GM18517 (cell line): ENCODE measurements at regions not wholly inside any gene's neighbourhood (a gene's known extent, or its start where the extent isn't known, plus 50 kb on each side); places are given as distances from the start of the nearest gene placed in this dataset.

Experiments
- ATAC-seq: cut with Tn5 transposase; IDR thresholded peaks from one replicate; pipeline ENCODE4 v1.9.1; 2021; ENCODE audit warnings: mild to moderate bottlenecking, moderate library complexity; ENCODE audit not compliant: unreplicated experiment

DNA sequence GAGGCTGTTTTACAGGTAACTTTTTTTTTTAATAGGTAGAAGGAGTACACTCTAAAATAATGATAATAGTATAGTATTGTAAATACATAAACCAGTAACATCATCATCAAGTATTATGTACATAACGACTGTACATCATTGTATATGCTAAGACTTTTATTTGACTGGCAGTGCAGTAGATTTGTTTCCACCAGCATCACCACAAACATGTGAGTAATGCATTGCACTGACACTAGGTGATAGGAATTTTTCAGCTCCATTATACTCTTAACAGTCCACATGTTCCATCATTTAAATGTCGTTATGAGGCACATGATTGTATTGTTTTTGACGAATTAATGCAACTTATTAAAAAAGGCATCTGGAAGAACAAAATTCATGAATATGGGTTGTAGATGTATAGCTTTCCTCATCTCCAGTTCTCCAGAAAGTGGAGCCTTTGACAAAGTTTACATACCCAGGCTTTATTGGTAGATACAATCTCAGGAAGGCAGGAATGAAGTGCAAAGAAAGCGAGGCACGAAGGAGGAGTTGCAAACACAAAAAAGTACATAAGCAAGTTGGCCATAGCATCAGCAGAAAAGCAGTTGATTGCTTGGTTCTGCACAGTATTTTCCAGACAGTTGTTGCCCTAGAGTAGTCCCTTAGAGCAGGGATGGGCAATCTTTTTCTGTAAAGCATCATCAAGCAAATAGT lies 336.9 kb upstream of the NR3C2 start:
- no peak for ATAC-seq

DNA sequence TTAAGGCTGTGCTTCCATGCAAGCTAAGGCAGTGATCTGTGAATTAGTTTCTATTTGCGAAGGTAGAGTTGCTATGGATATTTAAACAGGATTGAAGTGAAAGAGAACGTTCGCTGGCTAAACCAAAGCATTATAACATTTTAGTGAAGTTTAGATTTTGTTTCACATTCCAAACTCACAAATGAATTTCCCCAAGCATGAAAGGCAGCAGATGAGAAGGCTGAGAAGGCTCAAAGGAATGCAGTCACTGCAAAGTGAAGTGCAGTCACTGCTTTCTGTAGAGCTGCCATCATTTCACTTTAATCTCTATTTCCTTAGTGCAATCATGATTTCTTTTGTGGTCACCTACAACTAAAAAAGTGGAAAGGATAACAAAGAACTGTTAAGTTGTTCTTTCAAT lies 334.7 kb upstream of the NR3C2 start:
- ATAC-seq: no peak

DNA sequence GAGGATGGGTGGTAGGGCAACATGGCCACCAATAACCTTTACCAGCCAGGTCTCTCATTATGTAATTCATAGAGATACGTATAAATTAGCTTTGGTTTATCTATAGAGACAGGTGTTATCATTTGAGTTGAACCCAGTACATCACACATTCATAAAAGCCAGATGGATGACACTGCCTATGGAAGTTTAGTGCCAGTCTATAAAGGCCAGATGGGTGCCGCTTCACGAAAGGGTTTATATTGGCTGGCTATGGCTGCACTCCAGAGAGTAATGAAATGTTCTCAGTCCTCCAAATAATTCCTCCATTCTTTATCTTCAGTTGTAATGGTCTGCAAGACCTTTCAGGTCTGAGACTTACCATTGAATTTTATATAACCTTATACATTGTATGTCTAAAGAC lies 331.9 kb upstream of the NR3C2 start:
- ATAC-seq: no peak

DNA sequence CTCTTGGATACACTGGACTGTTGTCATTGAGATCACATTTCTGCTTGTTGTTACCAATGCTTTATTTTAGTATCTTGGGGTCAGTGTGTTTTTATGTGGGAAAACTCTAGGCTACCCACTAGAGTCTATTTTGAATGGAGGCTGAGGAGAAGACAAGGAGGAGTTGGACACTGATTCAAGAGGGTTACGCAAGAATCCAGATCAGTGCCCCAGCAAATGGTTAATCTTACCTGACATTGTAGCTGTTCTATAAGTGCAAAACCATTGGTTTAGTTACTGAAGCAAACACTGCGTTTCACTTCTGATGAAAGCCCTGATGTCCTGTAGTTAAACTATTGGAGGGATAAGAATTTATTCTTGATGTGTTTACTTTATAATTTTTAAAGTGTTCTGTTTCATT lies 331.1 kb upstream of the NR3C2 start:
- ATAC-seq: no peak

DNA sequence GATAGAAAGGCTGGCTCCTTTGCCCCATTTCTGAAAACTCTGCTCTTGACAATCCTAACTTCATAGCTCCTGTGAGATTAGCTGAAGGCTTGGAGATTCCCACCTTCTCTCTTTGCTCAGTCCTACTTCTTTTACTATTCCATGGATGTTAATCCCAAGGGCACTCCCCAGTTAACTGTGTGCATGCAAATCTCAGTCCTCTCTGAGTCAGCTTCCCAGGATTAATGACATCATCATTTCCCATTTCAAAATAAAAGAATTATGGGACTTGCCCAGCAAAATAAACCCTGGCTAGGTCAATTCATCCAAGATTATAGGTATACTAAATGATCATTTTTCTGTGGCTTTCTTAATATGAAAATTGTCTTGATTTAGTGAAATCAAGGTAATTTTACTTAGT lies 328.6 kb upstream of the NR3C2 start:
- ATAC-seq: no peak

DNA sequence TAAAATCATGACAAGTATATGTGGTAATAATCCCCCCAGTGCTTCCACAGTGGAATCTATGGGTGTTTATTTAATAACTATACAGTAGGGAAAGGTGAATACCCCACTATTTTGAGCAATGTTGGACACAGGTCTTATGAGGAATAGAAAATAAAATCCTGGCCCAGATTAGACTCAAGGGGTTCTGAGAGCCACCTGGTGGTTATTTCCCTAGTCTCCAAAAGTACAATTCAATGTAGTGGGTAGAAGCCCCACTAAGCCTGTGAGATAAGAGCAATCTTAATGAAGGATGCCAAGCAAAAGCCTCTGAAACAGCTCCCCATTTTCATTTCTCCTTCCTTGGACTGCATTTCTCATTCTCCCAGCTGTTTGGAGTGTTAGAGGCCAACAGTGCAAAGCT lies 328.2 kb upstream of the NR3C2 start:
- ATAC-seq: no peak

DNA sequence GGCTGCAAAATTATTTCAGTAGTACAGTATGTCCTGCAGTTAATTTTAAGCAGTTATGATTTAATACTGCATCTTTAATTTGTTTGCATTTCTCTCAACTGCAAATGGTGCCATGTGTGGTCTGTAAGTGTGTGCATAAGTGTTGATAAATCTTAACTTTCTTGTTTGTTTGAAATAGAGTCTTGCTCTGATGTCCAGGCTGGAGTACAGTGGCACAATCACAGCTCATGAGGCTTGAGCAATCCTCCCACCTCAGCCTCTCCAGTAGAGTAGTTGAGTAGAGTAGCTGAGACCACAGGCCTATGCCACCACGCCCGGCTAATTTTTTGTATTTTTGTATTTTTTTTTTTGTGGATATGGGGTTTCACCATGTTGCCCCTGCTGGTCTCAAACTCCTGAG lies 322.5 kb upstream of the NR3C2 start:
- ATAC-seq: no peak

DNA sequence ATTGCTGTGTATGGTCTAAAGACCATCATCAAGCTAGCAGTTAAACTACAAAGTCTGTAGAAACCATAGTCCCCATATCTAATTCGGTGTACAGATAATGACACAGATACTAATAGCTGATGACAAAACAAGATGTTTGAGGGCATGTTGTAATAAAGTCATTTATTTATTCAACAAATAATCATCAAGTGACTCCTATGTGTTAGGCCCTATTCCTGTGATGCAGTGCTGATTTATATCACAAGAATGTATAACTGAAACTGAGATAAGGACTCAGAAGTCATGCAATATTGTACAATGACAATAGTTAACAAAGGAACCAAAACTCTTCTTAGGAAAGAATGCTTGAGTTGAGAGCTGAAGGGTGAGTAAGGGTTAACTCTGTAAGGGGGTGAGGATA lies 315.0 kb upstream of the NR3C2 start:
- ATAC-seq: no peak

DNA sequence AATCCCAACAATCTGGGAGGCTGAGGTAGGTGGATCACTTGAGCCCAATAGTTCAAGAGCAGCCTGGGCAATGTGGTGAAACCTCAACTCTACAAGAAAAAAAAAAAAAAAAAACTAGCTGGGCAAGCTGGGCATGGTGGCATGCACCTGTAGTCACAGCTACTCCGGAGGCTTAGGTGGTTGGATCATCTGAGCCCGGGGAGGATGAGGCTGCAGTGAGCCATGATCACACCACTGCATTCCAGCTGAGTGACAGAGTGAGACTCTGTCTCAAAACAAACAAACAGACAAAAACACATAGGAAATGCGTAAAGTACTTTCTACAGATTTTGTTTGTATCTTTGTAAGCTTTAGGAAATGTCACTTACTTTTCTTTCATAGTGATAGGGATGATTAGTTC lies 307.2 kb upstream of the NR3C2 start:
- ATAC-seq: no peak

DNA sequence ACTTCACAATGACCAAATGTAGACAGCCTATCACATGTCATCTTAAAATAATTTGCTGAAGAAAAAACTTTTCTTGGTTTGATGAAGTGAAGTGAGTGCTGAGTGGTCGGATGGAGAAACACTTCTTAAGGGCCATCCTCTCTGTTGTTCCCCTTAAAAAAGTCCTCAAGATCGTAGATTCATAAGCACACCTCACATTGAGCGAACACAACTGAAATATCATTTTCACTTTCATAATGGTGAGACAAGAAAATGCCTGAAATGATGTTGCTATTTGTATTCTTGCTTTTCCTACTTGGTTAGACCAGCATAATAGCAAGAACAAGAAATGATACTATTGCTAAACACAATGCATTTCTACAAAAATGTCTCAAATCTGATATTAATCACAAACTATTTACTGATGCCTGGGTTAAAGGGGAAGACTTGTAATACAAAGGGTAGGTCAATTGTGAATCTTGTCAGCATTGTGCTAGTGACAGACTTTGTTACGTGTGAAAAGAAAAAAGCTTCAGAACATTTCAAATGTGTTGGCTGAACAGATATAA lies 305.6 kb upstream of the NR3C2 start:
- no peak for ATAC-seq

DNA sequence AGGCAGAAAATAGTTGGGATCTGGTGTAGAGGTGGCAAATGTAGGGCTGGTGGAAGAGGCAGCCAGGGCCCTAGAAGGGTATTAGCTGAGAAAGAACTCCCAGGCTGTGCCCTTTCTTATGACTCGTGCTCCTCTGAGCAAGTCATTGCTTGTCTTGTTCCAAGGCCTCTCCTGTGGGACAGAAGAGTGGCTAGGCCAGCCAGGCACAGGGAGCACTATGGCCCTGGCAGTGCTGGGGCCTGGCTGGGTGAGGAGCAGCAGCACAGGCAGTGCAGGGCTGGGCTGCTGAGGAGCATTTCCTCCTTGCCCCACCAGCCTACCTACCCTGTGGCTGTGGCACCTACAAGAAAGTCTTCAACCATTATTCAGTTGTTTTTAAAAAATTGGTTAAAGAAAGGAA lies 298.5 kb upstream of the NR3C2 start:
- no peak for ATAC-seq

DNA sequence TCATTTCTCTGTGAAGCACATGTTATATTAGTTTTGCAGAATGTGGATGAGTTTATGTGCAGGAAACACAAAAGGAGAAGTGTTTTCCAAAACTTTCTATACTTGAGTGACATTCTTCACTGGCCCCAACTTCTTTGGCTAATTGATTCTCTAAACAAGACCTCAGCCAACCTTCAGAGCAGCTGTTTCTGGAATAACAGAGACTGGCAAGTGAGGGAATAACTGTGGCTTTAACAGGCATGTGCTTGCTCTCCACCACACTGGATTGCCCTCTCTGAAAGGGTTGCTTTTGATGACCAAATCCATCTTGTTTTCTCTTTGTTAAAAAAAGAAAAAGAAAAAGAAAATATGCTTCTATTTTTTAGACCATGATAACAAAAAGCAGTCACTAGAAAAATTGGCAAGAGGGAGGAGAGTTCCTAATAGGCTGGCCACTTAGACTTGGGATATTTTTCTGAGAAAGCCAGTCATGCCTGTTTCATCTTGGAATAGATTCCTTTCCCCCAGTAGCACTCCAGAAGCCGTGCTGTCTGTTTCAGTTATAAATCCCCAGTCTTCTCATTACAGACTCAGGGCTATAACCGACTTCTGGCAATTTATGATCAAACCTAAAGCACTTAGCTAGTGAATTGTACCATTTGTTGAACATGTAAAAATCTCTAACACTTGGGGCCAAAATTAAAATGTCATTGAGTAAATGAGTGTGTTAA lies 295.0 kb upstream of the NR3C2 start:
- no peak for ATAC-seq

DNA sequence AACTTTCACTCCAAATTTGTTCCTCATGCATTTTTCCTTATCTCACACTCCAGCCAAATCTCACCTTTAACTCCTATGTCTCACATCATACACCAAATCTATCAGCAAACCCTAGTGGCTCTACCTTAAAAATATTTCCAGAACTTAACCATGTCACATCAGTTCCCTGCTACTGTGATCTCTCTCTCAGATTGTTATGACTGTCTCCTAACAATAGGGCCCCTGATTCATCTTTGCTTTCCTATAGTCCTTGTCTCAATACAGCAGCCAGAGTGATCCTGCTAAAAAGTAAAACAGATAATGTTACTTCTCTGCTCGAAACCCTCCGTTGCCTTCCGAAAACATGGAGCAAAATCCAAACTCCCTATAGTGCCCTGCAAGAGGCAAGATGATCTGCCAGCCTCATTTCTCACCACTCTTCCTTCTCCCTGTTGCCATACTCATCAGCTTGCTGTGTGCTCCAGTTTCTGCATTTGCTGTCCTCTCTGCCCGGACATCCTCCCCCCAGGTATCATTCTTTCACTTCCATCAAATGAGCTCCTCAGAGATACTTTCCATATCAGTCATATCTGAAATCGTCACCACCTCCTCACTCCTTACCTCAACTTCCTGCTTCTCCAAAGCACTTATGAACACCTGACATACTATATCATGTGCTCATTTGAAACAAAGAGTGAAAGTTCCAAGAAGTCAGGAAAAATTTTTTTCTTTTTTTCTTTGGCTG lies 293.4 kb upstream of the NR3C2 start:
- ATAC-seq: no peak

DNA sequence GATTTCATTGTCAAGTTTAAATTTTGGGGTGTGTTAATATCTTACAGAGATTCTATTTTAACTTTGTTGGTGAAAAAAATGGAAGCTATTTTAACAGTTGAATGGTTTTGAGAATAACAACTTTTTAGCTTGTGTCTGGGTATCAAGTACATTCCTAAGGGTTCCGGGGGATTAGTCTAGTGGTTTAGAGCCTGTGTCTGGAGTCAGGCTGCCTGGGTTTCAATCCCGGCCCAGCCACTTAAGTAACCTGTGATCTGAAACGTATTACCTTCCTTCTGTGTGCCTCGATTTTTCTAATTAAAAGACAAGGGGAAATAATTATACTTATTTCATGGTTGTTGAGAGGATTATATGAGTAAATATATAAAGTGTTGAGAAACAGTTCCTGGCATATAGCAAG lies 288.6 kb upstream of the NR3C2 start:
- no peak for ATAC-seq

DNA sequence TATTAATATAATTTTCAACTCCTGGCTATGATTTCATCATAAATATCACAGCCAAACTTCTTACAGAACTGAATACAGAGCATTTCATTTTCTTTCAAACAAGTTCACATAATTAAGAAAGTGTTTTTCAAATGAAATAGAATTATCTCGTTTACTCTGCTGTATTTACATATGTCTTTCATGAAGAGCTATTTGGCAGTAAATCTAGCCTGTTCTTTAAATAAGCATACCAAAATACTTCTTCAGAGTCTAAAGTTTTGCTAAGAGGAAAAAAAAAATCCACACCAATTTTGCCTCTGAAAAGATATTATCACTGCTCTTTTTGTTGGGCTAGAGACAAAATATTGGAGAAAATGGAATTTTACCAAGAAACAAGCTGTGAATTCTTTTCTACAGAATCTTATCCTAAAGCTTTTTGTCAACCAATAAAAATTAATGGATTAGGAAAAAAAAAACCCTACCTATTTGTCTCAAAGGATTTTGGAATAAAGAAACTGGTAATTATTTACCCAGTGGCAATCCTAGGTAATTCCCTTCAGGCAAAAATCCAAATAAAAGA lies 287.9 kb upstream of the NR3C2 start:
- ATAC-seq: no peak

DNA sequence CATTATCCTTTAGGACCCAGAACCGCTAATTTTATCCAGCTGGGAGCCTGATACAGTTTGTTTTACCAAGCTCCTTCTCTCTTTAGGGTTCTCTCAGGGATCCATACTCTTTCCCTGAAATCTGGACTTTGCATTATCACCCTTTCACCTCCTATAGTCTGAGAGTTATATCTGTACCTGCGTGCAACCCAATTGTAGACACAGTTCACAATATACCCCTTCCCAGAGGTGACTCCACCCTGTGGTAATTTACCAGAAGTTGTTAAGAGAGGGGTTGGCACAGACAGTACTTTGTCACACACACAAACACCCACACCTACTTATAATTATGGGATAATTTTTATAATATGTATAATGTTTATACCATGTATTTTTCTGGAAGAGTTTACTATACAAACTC lies 275.8 kb upstream of the NR3C2 start:
- no peak for ATAC-seq

DNA sequence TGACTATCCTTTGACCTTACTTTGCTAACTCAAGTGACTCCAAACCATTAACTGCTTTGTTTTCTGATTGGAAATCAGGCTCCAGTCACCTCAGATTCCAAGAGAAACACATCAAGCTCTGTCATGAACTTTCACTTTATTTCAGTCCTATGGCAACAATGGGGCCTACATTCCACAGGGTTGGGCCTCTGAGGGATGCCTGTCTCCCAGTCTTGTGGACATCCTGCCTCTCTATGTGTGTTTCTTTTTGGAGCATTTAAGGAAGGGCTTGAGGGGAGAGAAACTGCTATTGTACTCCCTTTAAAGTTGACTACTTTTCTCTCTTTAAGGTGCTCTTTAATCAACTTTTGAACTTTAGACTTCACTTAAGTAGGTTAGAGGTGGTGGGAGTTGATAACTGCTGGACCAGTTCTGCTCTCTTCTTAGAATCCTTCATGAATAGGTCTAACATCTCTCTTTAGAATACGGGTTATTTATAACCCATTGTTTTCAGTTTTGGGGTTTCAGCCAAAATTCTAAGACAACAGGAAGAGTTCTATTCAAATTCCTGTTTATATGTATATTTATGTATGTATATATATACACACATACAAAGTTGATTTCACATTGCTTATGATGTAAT lies 274.3 kb upstream of the NR3C2 start:
- ATAC-seq: no peak

DNA sequence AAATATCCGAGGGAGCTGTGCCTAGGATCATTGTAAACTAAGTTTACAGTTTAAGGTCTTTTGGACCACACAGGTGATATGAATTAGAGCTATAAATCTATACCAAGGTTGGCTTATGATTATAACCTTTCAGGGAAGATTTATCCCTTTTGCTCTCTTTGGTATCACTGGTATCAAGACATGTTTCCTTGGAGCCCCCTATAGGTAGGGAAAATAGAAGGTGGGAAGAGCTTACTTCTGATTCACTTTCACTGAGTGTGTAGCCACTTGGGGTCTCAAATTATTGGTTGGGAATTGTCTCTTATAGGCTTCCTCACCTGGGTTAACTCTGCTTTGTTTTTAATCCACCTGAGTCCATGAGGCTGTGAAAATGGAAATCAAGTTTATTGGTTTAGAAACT lies 262.1 kb upstream of the NR3C2 start:
- no peak for ATAC-seq

DNA sequence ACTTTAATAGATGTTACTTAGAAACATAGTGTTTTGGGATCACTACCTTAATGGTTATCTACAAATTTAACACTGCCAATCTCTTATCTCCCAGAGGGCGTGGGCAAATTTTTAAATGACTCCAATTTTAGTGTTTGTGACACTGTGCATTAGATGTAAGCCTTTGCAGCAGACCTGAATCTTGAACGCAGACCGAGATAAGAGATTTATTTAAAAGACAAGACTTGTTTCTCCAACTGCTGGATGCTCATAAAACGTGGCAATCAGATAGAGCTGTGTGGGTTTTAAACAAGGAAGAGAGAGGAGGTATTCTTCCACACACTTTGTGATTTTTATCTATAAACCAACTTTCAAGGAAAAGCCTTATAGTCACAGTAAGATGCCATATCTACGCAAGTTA lies 252.5 kb upstream of the NR3C2 start:
- ATAC-seq: no peak

DNA sequence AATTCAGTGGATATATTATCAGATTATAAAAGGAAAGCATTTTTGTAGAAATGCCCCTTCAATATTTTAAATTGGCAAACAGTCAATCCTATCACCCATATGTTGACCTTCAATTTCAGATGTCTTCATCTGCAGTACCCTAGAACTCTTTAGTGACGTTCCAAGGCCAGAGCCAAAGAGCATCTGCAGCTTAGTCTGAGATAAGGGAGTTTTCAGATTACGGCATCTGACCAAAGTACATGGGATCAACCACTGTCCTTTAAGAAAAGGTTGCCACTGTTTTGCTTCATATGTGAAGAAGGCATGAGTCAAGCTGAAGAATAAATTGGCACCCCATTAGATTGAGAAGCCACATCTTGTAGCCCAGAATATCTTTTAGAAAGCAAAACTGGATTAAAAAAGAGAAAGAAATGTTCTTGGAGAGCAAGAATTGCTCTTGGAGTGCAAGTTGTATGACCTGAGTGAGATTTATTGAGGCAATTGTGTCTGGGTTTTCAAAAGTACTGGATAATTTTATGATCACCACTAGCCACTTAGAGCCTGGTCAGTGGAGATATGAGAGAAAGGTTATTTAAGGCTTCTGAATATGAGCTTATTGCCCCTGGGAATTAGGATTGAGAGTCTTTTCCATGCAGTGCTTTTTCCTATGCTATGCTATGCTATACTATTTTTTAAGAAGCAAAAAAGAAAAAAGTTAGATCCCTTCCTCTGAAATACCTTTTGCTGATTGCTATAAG lies 251.9 kb upstream of the NR3C2 start:
- no peak for ATAC-seq

DNA sequence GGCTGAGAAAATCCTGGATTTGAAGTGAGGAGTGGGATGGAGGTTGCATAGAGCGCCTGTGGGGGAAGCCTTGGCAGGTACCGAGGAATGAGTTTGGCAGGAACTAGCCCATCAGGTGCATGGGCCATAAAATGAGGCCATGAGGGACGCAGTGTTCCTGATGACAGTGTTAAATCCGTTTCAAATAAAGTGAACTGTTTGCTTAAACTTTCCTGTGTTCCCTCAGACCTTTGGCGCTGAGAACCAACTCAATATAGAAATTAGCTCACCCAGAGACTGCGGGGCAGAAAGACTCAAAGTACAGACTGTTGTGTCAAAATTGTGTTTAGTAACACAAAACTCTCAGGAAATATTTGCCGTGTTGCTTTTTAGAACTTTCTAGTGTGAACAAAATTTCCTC lies 250.0 kb upstream of the NR3C2 start:
- ATAC-seq: no peak
